Left hindlimb (tissue), 1 donor: ENCODE measurements at regions not wholly inside any gene's neighbourhood (a gene's known extent, or its start where the extent isn't known, plus 50 kb on each side); places are given as distances from the start of the nearest gene placed in this dataset.
A peak's percentile ranks its signal among the peaks of the same experiment; 100 is the strongest.
"Not testable (repeated sequence)": the region's sequence is repeated elsewhere in the genome, so short reads cannot be mapped to it uniquely, and the experiment has no call there.

Experiments
- DNase-seq: peaks from one replicate; pipeline ENCODE4 v3.0.0-alpha.2; 2018

- no peak for DNase-seq
Observed at GRCh38 chr3:182650568-182651128, 142.7 kb upstream of the ATP11B start.

GRCh38 chr3:182651461-182651860, 141.8 kb upstream of the ATP11B start:
- DNase-seq, result no peak

- not testable (repeated sequence) for DNase-seq
Observed at GRCh38 chr3:182653065-182653464, 140.2 kb upstream of the ATP11B start.

GRCh38 chr3:182668541-182668940, 124.8 kb upstream of the ATP11B start:
- no peak for DNase-seq

DNA sequence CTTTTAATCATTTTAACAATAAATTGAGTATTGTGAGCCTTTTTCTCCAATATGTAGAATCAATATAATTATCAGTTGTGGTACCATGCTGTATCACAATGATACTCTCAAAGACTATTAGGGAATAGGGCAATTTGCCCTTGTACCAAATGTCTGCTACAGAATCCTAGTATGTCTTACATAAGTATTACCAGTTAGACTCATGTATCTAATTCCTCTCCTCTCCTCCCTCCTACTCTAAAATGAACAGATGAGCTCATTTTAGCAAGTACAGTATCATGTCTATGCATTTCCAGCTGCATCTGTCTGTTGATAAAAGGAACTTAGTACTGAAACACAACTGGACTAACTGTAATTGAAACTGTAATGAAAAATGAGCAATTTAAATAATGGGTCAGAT, 124.3 kb upstream of the ATP11B start:
- DNase-seq, result no peak

GRCh38 chr3:182671541-182671940, 121.8 kb upstream of the ATP11B start:
- no peak for DNase-seq

- DNase-seq, result no peak
Observed at GRCh38 chr3:182671942-182672341, 121.4 kb upstream of the ATP11B start.

GRCh38 chr3:182673336-182673735, 120.0 kb upstream of the ATP11B start:
- DNase-seq, result no peak

DNA sequence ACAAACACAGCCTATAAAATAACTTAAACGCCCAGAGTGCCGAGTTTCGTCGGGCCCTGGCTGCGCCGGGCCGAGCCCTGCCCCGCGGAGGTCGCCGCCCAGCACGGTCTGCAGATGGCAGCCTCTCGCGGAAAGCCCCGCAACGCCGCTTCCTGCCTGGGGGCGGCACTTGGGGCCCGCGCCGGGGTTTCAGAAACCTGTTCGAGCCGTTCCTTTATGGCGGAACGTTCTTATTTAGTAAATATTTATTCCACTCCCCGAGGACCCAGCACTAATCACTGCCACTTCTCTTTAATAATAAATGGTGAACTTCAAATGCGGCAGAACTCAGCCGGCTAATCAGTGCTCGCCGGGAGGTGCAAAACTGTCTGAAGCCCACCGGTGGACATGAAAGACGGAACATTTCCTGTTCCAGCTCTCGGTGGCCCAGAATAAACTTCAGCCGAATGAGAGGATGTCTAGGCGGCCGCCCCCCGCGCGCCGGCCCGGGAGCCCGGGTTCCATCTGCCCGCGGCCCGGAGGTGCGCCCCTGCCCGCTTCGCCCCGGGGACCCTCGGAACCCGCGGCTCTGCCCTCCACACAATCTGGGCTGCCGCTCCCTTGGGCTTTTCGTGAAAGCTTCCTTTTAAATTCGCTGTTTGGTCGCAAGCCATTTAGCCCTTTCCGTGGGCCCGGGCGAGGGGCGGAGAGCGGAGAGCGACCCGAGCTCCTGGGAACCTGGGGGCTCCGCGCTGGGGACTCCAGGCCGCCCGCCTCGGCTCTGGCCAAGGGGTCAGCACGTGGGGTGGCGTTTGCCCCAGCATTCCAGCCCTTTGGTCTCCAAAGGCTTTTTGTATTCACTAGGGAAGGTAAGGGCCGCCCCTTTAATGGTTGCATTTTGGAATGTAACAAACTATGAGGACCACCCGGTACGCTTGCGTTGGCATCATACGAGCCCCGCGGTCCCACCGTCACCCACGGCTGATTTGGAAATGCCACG, 110.8 kb upstream of the ATP11B start:
- peak; percentile 52 for DNase-seq

DNA sequence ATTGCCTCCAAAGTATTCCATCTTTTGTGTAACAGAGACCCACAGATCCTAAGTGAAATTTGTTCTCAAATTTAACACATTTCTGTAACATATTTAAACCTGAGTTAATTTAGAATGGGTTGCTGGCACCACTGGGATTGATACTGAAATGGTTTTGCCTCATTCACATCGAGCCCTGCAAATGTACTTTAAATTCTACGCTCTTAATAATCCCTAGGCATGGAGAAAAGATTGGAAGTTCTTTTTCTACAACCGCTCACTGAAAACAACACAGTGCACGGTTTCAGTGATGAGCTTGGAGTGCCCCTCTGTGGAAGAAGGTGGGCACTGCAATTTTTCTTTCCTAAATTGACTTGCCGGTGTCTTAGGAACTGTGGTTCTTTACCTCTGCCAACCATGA, 109.9 kb upstream of the ATP11B start:
- peak; percentile 65 for DNase-seq

DNA sequence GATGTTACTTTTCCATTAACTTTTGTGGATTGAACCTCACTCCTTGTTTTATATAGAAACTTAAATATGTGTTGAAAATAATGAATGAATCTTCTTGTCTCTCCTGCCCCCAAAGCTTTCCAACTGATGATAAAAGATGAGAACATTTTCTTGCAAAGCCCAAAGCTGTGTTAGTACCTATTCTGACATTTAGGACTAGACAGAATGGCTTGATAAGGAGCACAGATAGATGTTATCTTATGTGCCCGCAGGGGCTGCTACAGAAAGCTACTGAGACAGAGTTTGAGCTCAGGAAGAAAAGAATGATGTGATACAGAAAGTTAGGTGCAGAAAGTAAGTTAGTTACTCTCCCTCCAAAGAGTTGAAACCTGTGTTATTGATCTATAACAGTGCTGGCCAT, 109.4 kb upstream of the ATP11B start:
- DNase-seq, result no peak

DNA sequence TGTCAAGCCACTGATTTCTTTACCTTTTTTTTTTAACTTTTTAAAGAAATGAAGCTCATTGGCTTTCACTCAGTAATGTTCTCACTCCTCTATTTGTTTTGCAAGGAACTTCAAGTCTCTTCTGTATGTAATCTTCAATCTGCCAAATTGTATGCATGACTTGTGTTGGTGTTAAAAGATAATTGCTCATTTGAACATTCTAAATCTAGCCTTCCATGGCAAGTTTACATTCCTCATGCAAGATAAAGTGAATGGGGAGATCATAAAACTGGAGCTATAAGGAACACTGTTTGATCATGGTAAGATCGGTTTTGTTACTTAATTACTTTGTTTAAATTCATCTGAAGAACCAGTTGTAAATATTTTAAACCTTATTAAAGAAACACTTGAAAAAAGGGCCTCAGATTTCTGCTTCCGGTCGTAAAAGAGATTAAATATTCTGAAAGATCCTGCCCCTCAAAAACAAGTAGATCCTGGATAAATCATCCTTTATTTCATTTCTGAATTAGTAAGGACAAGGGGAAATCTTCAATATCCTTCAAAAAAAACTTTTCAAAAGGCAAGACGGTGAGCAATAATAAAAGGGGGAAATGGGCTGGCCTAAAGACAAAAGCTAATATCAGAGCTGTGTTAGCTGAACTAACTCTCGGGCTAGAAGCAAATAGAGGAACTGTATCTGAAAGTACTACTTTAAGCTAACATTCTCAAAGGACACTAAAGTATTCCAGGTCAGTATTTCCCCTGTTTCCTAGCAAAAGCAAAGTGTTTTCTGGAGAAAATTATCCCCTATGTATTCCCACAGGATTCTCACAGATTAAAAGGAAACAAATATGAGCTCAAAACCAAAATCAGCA, 107.0 kb upstream of the ATP11B start:
- DNase-seq, result no peak

GRCh38 chr3:182690172-182690571, 103.1 kb upstream of the ATP11B start:
- DNase-seq, result no peak

DNA sequence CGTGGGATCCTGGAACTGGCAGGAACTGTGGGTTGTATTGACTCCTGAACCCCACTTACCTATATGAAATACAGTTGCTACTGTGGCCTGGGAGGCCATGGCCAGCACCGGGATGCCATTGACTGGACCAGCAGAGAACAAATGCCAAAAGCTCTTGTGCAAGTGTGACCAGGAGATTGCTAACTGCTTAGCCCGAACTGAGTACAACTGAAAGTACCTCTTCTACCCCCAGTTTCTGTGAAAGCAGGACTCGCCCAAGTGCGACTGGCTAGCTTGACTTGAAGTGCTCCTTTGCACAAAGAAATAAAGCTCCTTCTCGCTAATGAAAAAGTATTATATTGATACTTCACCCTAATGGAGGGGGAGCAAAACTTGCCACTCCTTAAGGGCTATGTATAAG, 101.3 kb upstream of the ATP11B start:
- DNase-seq, result no peak

- DNase-seq, result no peak
Observed at GRCh38 chr3:182692695-182693094, 100.6 kb upstream of the ATP11B start.

DNA sequence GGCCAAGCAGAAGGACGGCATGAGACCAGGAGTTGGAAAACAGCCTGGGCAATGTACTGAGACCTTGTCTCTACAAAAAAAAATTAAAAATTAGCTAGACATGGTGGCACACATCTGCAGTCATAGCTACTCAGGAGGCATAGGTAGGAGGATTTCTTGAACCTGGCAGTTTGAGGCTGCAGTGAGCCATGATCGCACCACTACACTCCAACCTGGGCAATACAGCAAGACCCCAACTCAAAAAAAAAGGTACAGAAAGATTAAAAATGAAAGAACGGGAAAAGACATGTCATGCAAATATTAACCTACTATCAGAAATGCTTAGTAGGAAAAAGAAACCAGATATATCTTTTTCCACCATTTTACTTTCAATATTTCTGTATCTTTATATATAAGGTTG, 99.6 kb upstream of the ATP11B start:
- no peak for DNase-seq

- DNase-seq, result no peak
Observed at GRCh38 chr3:182696916-182697315, 96.4 kb upstream of the ATP11B start.

- DNase-seq, result no peak
Observed at GRCh38 chr3:182697345-182697919, 95.9 kb upstream of the ATP11B start.

- DNase-seq, result no peak
Observed at GRCh38 chr3:182698078-182698477, 95.2 kb upstream of the ATP11B start.

- no peak for DNase-seq
Observed at GRCh38 chr3:182699550-182700170, 93.6 kb upstream of the ATP11B start.

GRCh38 chr3:182702216-182702615, 91.1 kb upstream of the ATP11B start:
- DNase-seq, result no peak

GRCh38 chr3:182703233-182703632, 90.1 kb upstream of the ATP11B start:
- DNase-seq, result no peak

DNA sequence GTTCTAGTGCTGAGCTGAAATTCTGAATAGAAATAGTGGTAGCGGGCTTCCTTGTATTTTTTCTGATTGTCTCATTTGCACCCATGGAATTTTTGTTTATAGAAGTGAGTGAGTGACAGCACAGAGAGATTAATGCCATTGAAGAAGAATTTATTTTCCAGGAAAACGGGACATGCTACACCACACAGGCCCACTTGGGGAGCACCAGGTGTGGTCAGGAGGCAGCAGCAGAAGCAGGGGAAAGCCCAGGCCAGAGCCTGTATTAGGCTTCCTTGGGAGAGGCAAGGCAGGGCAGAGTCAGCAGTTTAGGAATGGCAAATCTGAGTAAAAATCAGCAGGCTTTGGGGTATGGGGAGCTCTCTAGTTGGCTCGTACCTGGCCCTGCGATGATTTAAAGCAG, 88.4 kb upstream of the ATP11B start:
- DNase-seq, result no peak
